Nephron progenitor cell (in vitro differentiated cells): ENCODE measurements at regions not wholly inside any gene's neighbourhood (a gene's known extent, or its start where the extent isn't known, plus 50 kb on each side); places are given as distances from the start of the nearest gene placed in this dataset.

Experiments used
- DNase-seq: peaks from one replicate; pipeline ENCODE4 v3.0.0; 2021
- H3K27ac Mint-ChIP-seq: 2 replicates; pipeline ENCODE4 v1.8.0; 2021; ENCODE audit warnings: mild to moderate bottlenecking, moderate library complexity, mixed read lengths
- H3K27me3 Mint-ChIP-seq: 2 replicates; pipeline ENCODE4 v1.8.0; 2021; ENCODE audit warnings: mild to moderate bottlenecking, low read depth, mixed read lengths; ENCODE audit not compliant: poor library complexity
- H3K36me3 Mint-ChIP-seq: 2 replicates; pipeline ENCODE4 v1.8.0; 2021; ENCODE audit warnings: low read depth, mixed read lengths
- H3K4me1 Mint-ChIP-seq: 2 replicates; pipeline ENCODE4 v1.8.0; 2021; ENCODE audit warnings: mixed read lengths
- H3K4me3 Mint-ChIP-seq: 2 replicates; pipeline ENCODE4 v1.8.0; 2021; ENCODE audit warnings: mild to moderate bottlenecking, moderate library complexity, mixed read lengths
- H3K9me3 Mint-ChIP-seq: 2 replicates; pipeline ENCODE4 v1.8.0; 2021; ENCODE audit warnings: mild to moderate bottlenecking, moderate library complexity, mixed read lengths
- TF ChIP-seq, protein P1 (sequence below): fragments of 200-600 bp; sonication (generic); IDR thresholded peaks from 2 replicates; pipeline ENCODE4 v1.5.0; 2021; ENCODE audit warnings: antibody characterized with exemption

DNA sequence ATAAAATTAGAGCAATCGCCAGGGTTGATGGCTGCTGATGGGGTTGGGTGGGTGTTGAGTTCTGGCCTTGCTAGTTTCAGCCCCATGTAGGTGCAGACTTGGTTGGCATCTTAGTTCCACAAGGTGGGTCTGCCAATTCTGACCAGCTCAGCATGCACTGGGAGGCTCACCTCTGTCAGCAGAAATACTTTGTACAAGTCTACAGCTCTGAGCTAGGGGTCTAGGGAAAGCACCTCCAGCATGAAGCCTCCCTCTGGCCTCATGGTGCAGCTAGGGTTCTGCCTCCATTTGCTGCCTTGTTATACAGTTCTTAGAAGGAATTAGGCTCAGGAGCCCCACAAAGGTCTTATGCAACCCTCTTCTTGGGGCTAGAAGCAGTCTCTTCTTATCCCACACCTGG, 278.9 kb upstream of the HDAC4 start:
- Mint-ChIP-seq H3K36me3 (no peaks in the 10 kb centered on the region), H3K27me3 (peaks cover 20% of the 10 kb centered on the region), H3K4me3 (no peak overlapping the region), H3K9me3 (peaks cover 28% of the 10 kb centered on the region), H3K4me1 (peaks cover 21% of the 10 kb centered on the region), H3K27ac (no peak overlapping the region)
- no peak for DNase-seq
- TF ChIP-seq, protein P1, sequence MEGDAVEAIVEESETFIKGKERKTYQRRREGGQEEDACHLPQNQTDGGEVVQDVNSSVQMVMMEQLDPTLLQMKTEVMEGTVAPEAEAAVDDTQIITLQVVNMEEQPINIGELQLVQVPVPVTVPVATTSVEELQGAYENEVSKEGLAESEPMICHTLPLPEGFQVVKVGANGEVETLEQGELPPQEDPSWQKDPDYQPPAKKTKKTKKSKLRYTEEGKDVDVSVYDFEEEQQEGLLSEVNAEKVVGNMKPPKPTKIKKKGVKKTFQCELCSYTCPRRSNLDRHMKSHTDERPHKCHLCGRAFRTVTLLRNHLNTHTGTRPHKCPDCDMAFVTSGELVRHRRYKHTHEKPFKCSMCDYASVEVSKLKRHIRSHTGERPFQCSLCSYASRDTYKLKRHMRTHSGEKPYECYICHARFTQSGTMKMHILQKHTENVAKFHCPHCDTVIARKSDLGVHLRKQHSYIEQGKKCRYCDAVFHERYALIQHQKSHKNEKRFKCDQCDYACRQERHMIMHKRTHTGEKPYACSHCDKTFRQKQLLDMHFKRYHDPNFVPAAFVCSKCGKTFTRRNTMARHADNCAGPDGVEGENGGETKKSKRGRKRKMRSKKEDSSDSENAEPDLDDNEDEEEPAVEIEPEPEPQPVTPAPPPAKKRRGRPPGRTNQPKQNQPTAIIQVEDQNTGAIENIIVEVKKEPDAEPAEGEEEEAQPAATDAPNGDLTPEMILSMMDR = no peak

DNA sequence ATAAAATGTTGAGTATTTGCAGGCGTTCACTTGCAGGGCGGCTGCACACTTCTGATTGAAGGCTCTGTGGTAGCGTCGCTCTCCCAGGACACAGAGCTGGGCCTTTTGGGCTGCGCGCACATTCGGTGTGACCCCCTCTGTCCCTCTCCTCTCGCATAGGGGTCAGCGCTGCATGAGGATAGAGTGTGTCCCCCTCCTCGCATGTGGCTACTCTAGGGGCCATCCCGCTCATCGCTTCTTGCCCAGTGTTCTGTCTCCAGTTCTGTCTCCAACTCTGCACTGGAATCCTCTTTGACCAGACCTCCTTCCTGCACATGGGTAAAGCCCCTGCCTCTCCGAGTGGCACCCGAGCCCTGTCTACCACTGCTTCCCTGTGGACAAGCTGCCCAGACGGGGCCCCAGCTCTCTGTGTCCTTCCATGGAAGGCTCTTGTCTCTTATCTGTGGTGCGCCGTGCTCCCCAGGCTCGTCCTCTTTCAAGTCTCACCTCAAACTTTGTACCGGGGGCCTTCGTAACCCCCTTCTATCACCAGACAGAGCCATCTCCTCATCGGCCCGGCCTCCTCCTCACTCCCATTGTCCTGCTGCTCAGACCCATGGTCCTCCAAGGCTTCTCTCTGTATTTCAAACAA, 278.0 kb upstream of the HDAC4 start:
- peaks cover 19% of the 10 kb centered on the region for H3K9me3 Mint-ChIP-seq
- H3K27me3 Mint-ChIP-seq = peaks cover 20% of the 10 kb centered on the region
- TF ChIP-seq, protein P1 = no peak
- no peak overlapping the region for H3K27ac Mint-ChIP-seq
- H3K4me1 Mint-ChIP-seq = peaks cover 21% of the 10 kb centered on the region
- no peak overlapping the region for H3K4me3 Mint-ChIP-seq
- DNase-seq = no peak
- H3K36me3 Mint-ChIP-seq = no peaks in the 10 kb centered on the region

DNA sequence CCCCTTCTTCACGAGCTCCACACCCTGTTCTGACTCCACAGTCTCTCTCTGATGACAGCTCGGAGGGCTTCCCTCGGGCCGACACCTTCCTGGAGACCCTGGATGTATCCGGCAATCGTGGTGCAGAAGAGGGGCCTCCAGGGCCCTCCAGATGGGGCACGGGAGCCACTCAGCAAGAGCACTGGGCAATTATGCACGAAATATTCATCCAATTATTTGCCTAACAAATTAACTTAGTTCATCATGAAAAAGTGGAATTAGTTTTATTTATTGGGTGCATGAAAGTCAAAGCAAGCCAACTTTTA, 277.3 kb upstream of the HDAC4 start:
- Mint-ChIP-seq H3K36me3 (no peaks in the 10 kb centered on the region), H3K4me3 (no peak overlapping the region), H3K4me1 (peaks cover 21% of the 10 kb centered on the region), H3K9me3 (peaks cover 13% of the 10 kb centered on the region), H3K27me3 (peaks cover 14% of the 10 kb centered on the region), H3K27ac (no peak overlapping the region)
- TF ChIP-seq, protein P1 = no peak
- no peak for DNase-seq

DNA sequence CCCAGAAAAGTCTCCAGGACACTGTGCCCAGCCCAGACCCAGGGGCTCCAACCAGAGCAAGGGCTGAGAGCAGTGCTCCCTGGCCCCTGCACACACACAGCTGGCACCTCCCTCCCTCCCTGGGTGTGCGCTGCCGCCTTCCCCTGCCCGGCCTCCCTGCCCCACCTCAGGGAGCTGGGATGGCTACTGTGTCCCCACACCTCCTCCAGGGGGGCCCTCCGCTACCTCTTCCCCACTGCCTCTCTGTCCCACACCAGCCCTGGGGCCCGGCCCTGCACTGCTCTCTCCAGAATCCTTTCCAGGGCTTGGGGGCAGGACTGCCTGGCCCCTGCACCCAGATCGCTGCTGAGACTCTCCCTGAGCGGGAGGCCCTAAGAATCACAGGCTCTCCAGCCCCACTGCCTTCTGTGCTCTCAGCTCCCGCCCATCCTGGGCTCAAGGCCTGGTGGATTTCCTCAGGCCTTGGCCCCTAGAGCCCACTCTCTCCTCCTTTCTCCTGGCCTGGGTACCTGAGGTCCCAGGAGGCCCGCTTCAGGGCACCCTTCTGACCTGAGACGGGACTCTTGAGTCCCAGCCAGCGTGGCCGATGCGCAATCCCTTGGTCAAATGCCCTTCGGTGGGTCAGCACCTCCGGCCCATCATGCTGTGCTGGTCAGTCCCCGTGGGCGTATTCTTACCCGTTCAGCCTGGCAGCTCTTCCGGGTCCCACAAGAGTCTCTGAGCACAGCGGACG, 276.8 kb upstream of the HDAC4 start:
- peaks cover 9% of the 10 kb centered on the region for H3K27me3 Mint-ChIP-seq
- DNase-seq = no peak
- no peak overlapping the region for H3K27ac Mint-ChIP-seq
- peaks cover 21% of the 10 kb centered on the region for H3K4me1 Mint-ChIP-seq
- no peaks in the 10 kb centered on the region for H3K36me3 Mint-ChIP-seq
- peaks cover 9% of the 10 kb centered on the region for H3K9me3 Mint-ChIP-seq
- TF ChIP-seq, protein P1 = no peak
- H3K4me3 Mint-ChIP-seq = no peak overlapping the region

DNA sequence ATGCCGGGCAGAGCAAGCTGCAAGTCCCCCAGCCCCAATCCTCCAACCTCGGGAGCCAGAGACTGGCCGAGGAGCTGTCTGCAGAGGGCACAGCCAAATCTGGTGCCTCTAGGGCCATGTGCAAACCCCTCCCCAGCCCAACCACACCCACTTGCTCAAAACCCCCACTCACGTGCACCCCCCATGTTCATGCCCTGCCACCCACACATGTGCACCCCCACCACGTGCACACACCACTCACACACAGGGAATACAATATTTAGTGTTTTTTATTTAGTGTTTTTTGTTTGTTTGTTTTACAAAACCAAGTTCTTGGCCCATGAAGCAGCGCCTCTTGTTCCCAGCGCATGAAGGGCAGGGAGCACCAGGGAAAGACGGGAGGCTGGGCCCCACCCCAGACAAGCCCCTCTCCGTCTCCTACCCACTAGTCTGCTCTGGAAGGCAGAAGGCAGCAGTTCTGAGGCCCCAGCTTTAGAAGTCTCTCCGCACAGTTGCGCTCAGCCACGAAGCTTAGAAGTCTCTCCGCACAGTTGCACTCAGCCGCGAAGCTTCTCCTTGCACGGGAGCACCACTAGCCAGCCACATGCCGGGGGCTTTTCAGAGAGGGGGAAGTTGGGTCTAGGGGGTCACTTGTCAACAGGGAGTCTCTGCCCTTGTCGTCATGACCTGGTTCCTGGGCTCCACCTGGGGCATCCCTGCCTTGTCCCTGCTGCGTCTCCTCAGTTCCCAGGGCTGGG, 276.1 kb upstream of the HDAC4 start:
- H3K27me3 Mint-ChIP-seq = peaks cover 9% of the 10 kb centered on the region
- peak; percentile 44 for DNase-seq
- H3K4me3 Mint-ChIP-seq = no peak overlapping the region
- H3K4me1 Mint-ChIP-seq = peaks cover 21% of the 10 kb centered on the region
- no peaks in the 10 kb centered on the region for H3K36me3 Mint-ChIP-seq
- H3K27ac Mint-ChIP-seq = no peak overlapping the region
- TF ChIP-seq, protein P1 = no peak
- H3K9me3 Mint-ChIP-seq = peaks cover 3% of the 10 kb centered on the region
